K562 (cell line): ENCODE measurements at regions not wholly inside any gene's neighbourhood (a gene's known extent, or its start where the extent isn't known, plus 50 kb on each side); places are given as distances from the start of the nearest gene placed in this dataset.

Experiments used
- ATAC-seq: fragments of 200-7000 bp; cut with Tn5 transposase; 3 replicates; pipeline ENCODE4 v1.9.1; 2020; ENCODE audit warnings: moderate library complexity
- BruUV-seq: library from RNA; stranded (reverse); fragments of 400-500 nt; replicated peaks from 2 replicates; lab custom pipeline; 2021; lab: Mats Ljungman, UMichigan
- CTCF ChIA-PET: fragments of 300-600 bp; formaldehyde crosslinking; extraction: SDS; loops from one replicate; lab custom pipeline; 2021; ENCODE audit warnings: low intra/inter-chr PET ratio; lab: Yijun Ruan, JAX
- POLR2A ChIA-PET: fragments of 300-600, 350-650 bp; sonication (Branson Sonifier 250); formaldehyde crosslinking; extraction: SDS; loops from one replicate; lab custom pipeline; 2021; ENCODE audit warnings: antibody characterized with exemption, inconsistent platforms; lab: Yijun Ruan, JAX
- DNase-seq, 4 experiments: peaks; one replicate each; pipeline versions ENCODE4 v3.0.0 to v3.0.0-alpha.2; 2011 to 2018; ENCODE audit warnings: low spot score in 3 of 4, mixed read lengths in 3 of 4; ENCODE audit errors: extremely low read depth in 1 of 4
- FAIRE-seq: peaks from 2 replicates; lab custom pipeline; 2011; peaks lifted over from hg19 to GRCh38; lab: Jason Lieb, UNC
- H2AFZ ChIP-seq: 2 replicates; pipeline ENCODE4 v1.6.0; 2011; ENCODE audit warnings: low read depth, low read length, control low read depth, inconsistent platforms
- H3K27ac ChIP-seq: fragments of 200-600 bp; 3 replicates; pipeline ENCODE4 v1.8.0; 2011; ENCODE audit warnings: low read depth, mild to moderate bottlenecking, control low read depth, inconsistent platforms, low read length, moderate library complexity, mixed read lengths; ENCODE audit errors: extremely low read depth
- H3K27me3 ChIP-seq, 2 experiments: fragments of 300-600 bp in 1 of 2; 2 replicates in 1 of 2; 3 replicates in 1 of 2; pipeline versions ENCODE4 v1.6.0 to v1.8.0; 2011; ENCODE audit warnings: inconsistent platforms in 2 of 2, low read length in 2 of 2, mild to moderate bottlenecking in 1 of 2, mixed read lengths in 1 of 2, moderate library complexity in 1 of 2; ENCODE audit not compliant: control insufficient read depth in 2 of 2, insufficient read depth in 2 of 2
- H3K36me3 ChIP-seq: fragments of 300-600 bp; 3 replicates; pipeline ENCODE4 v1.8.0; 2011; ENCODE audit warnings: mild to moderate bottlenecking, low read length, inconsistent platforms; ENCODE audit not compliant: control insufficient read depth, insufficient read depth
- H3K4me1 ChIP-seq, 2 experiments: fragments of 200-600 bp in 1 of 2; replicated peaks in 1 of 2; 2 replicates in 1 of 2; 3 replicates in 1 of 2; pipeline versions ENCODE4 v1.5.1 to v1.8.0; 2011; ENCODE audit warnings: inconsistent platforms in 2 of 2, low read length in 2 of 2, mild to moderate bottlenecking in 1 of 2, mixed read lengths in 1 of 2, moderate library complexity in 1 of 2; ENCODE audit not compliant: control insufficient read depth in 2 of 2, insufficient read depth in 2 of 2
- H3K4me2 ChIP-seq: 2 replicates; pipeline ENCODE4 v1.6.1; 2011; ENCODE audit warnings: low read length, control low read depth, inconsistent platforms, mixed read lengths; ENCODE audit not compliant: insufficient read depth
- H3K4me3 ChIP-seq: fragments of 200-600 bp; sonication (generic), shearing (Covaris generic); 2 replicates; pipeline ENCODE4 v1.5.1; 2016; ENCODE audit warnings: control low read depth, inconsistent platforms
- H3K79me2 ChIP-seq: fragments of 200-600 bp; 3 replicates; pipeline ENCODE4 v1.8.0; 2011; ENCODE audit warnings: low read length, inconsistent platforms; ENCODE audit not compliant: control insufficient read depth, insufficient read depth
- H3K9ac ChIP-seq, 2 experiments: 2 replicates each; pipeline versions ENCODE4 v1.6.0 to v1.6.1; 2011; ENCODE audit warnings: low read depth in 2 of 2, low read length in 2 of 2, control low read depth in 1 of 2, inconsistent platforms in 1 of 2, mild to moderate bottlenecking in 1 of 2, mixed read lengths in 1 of 2; ENCODE audit not compliant: insufficient read depth in 1 of 2
- H3K9me1 ChIP-seq: one replicate; pipeline ENCODE4 v1.6.0; 2011; ENCODE audit warnings: inconsistent platforms, mild to moderate bottlenecking, low read length, moderate library complexity; ENCODE audit not compliant: control insufficient read depth, insufficient read depth
- H3K9me3 ChIP-seq: replicated peaks from 2 replicates; pipeline ENCODE4 v1.5.1; 2011; ENCODE audit warnings: low read depth, low read length, inconsistent platforms; ENCODE audit not compliant: control insufficient read depth, insufficient read depth
- H4K20me1 ChIP-seq: replicated peaks from 2 replicates; pipeline ENCODE4 v1.6.1; 2011; ENCODE audit warnings: low read length, inconsistent platforms, mixed read lengths; ENCODE audit not compliant: control insufficient read depth, insufficient read depth
- PHB2 ChIP-seq: fragments of 450-650 bp; IDR thresholded peaks from 2 replicates; pipeline ENCODE4 v1.6.1; 2017; ENCODE audit warnings: low read depth
- TGIF2 ChIP-seq: sonication (generic); formaldehyde crosslinking; IDR thresholded peaks from 2 replicates; pipeline ENCODE4 v1.8.1; 2022; ENCODE audit warnings: mild to moderate bottlenecking, missing genetic modification reagents, moderate library complexity
- ZNF518B ChIP-seq: fragments of 250-450 bp; sonication (Bioruptor Pico); IDR thresholded peaks from 2 replicates; pipeline ENCODE4 v1.5.0; 2021; ENCODE audit warnings: mild to moderate bottlenecking, moderate library complexity
- ZNF592 ChIP-seq: fragments of 450-650 bp; IDR thresholded peaks from 2 replicates; pipeline ENCODE4 v1.6.1; 2017; ENCODE audit warnings: antibody characterized with exemption, mild to moderate bottlenecking
- WGBS: fragments of 100-300 bp; shearing (Covaris generic); methylation state at CpG from one replicate; pipeline ENCODE4 v1.1.6; 2016; ENCODE audit warnings: low coverage, mixed read lengths; ENCODE audit not compliant: insufficient coverage; ENCODE audit errors: missing lambda C conversion rate; 5-methylcytosine and 5-hydroxymethylcytosine counted together
- in situ Hi-C: fragments of 300-500 bp; cut with MboI; formaldehyde crosslinking; loops from 4 replicates; pipeline ENCODE4 v1.15.0; 2018; ENCODE audit warnings: inconsistent platforms, mixed read lengths
- intact Hi-C: fragments of 100-400 bp; cut with micrococcal nuclease; formaldehyde crosslinking; loops from 2 replicates; pipeline ENCODE4 v1.14.2; 2022

- Histone ChIP-seq H3K27ac (no peak overlapping the region), H3K36me3 (no peaks in the 10 kb centered on the region), H3K4me3 (no peak overlapping the region), H2AFZ (no peak overlapping the region), H3K4me1 (no peaks in the 10 kb centered on the region), H3K9me3 (no peaks in the 10 kb centered on the region; the same call in 1 of the 2 replicates), H4K20me1 (no peaks in the 10 kb centered on the region), H3K9ac (no peak overlapping the region), H3K9me1 (no peaks in the 10 kb centered on the region), H3K27me3 (no peaks in the 10 kb centered on the region), H3K79me2 (no peaks in the 10 kb centered on the region), H3K4me2 (no peak overlapping the region)
- ChIA-PET CTCF (no interaction called here), POLR2A (no interaction called here)
- intact Hi-C loops (no loop called here), in situ Hi-C loops (no loop called here)
- WGBS, result 3% methylated on average over 2 of the region's 2 CpGs
- no peak for FAIRE-seq
- BruUV-seq, result no TSS peak
- ATAC-seq, result no peak
- DNase-seq, result no peak
- TF ChIP-seq PHB2 (no peak), TGIF2 (CRISPR knock-in tag) (no peak), ZNF592 (no peak), ZNF518B (CRISPR knock-in tag) (no peak)
These were observed 139.3 kb upstream of the SOX2 start for GRCh38 chr3:181572432-181572831.
